ENCODE measurements at regions not wholly inside any gene's neighbourhood (a gene's known extent, or its start where the extent isn't known, plus 50 kb on each side); places are given as distances from the start of the nearest gene placed in this dataset.
A peak's percentile ranks its signal among the peaks of the same experiment; 100 is the strongest.

GRCh38 chr10:123502983-123503382, 163.2 kb upstream of the GPR26 start:
- TF ChIP-seq GATA2 (IDR thresholded peaks at IDR 0.05; ENCODE audit: low read depth, low read length) (no peak), GATA3 (IDR thresholded peaks at IDR 0.05; ENCODE audit: low read depth, low read length) (no peak)

- no peak for TF ChIP-seq GATA3 (IDR thresholded peaks at IDR 0.05; ENCODE audit: low read depth, low read length)
- TF ChIP-seq GATA2 (IDR thresholded peaks at IDR 0.05; ENCODE audit: low read depth, low read length) = no peak
These were observed 159.7 kb upstream of the GPR26 start for GRCh38 chr10:123506455-123506854.

- TF ChIP-seq GATA3 (IDR thresholded peaks at IDR 0.05; ENCODE audit: low read depth, low read length) (no peak), GATA2 (IDR thresholded peaks at IDR 0.05; ENCODE audit: low read depth, low read length) (no peak)
These were observed 158.9 kb upstream of the GPR26 start for GRCh38 chr10:123507298-123507697.

GRCh38 chr10:123509338-123509737, 156.8 kb upstream of the GPR26 start:
- TF ChIP-seq GATA3 (IDR thresholded peaks at IDR 0.05; ENCODE audit: low read depth, low read length) = no peak

GRCh38 chr10:123512901-123513775, 153.0 kb upstream of the GPR26 start:
- TF ChIP-seq GATA2 (IDR thresholded peaks at IDR 0.05; ENCODE audit: low read depth, low read length) (peak; percentile 84), GATA3 (IDR thresholded peaks at IDR 0.05; ENCODE audit: low read depth, low read length) (no peak)

GRCh38 chr10:123513870-123514269, 152.3 kb upstream of the GPR26 start:
- TF ChIP-seq GATA2 (IDR thresholded peaks at IDR 0.05; ENCODE audit: low read depth, low read length) (no peak), GATA3 (IDR thresholded peaks at IDR 0.05; ENCODE audit: low read depth, low read length) (no peak)

GRCh38 chr10:123514996-123515395, 151.2 kb upstream of the GPR26 start:
- TF ChIP-seq GATA3 (IDR thresholded peaks at IDR 0.05; ENCODE audit: low read depth, low read length) = no peak
- no peak for TF ChIP-seq GATA2 (IDR thresholded peaks at IDR 0.05; ENCODE audit: low read depth, low read length)

- TF ChIP-seq GATA2 (IDR thresholded peaks at IDR 0.05; ENCODE audit: low read depth, low read length) (no peak), GATA3 (IDR thresholded peaks at IDR 0.05; ENCODE audit: low read depth, low read length) (no peak)
These were observed 150.5 kb upstream of the GPR26 start for GRCh38 chr10:123515661-123516060.

- TF ChIP-seq GATA3 (IDR thresholded peaks at IDR 0.05; ENCODE audit: low read depth, low read length) = no peak
These were observed 149.9 kb upstream of the GPR26 start for GRCh38 chr10:123516291-123516690.

GRCh38 chr10:123517426-123517825, 148.7 kb upstream of the GPR26 start:
- TF ChIP-seq GATA2 (IDR thresholded peaks at IDR 0.05; ENCODE audit: low read depth, low read length) = no peak
- TF ChIP-seq GATA3 (IDR thresholded peaks at IDR 0.05; ENCODE audit: low read depth, low read length) = no peak

GRCh38 chr10:123517901-123518300, 148.3 kb upstream of the GPR26 start:
- no peak for TF ChIP-seq GATA3 (IDR thresholded peaks at IDR 0.05; ENCODE audit: low read depth, low read length)
- no peak for TF ChIP-seq GATA2 (IDR thresholded peaks at IDR 0.05; ENCODE audit: low read depth, low read length)

GRCh38 chr10:123518765-123519164, 147.4 kb upstream of the GPR26 start:
- no peak for TF ChIP-seq GATA2 (IDR thresholded peaks at IDR 0.05; ENCODE audit: low read depth, low read length)
- TF ChIP-seq GATA3 (IDR thresholded peaks at IDR 0.05; ENCODE audit: low read depth, low read length) = no peak

GRCh38 chr10:123519861-123520260, 146.3 kb upstream of the GPR26 start:
- TF ChIP-seq GATA3 (IDR thresholded peaks at IDR 0.05; ENCODE audit: low read depth, low read length) = no peak
- TF ChIP-seq GATA2 (IDR thresholded peaks at IDR 0.05; ENCODE audit: low read depth, low read length) = no peak

GRCh38 chr10:123521076-123521475, 145.1 kb upstream of the GPR26 start:
- TF ChIP-seq GATA3 (IDR thresholded peaks at IDR 0.05; ENCODE audit: low read depth, low read length) = no peak
- no peak for TF ChIP-seq GATA2 (IDR thresholded peaks at IDR 0.05; ENCODE audit: low read depth, low read length)

GRCh38 chr10:123521556-123521955, 144.6 kb upstream of the GPR26 start:
- TF ChIP-seq GATA3 (IDR thresholded peaks at IDR 0.05; ENCODE audit: low read depth, low read length) (no peak), GATA2 (IDR thresholded peaks at IDR 0.05; ENCODE audit: low read depth, low read length) (no peak)
